ENCODE measurements at regions not wholly inside any gene's neighbourhood (a gene's known extent, or its start where the extent isn't known, plus 50 kb on each side); places are given as distances from the start of the nearest gene placed in this dataset.

GRCh38 chr6:14401246-14401645 lies 283.7 kb downstream of the CD83 start:
- H3K4me1 Mint-ChIP-seq (ENCODE audit: low read depth, unreplicated experiment) = peaks cover 22% of the 10 kb centered on the region
- peaks cover 16% of the 10 kb centered on the region for H3K36me3 Mint-ChIP-seq (ENCODE audit: unreplicated experiment)
- H3K4me3 Mint-ChIP-seq (ENCODE audit: unreplicated experiment) = no peak overlapping the region
- peaks cover 4% of the 10 kb centered on the region for H3K27me3 Mint-ChIP-seq (ENCODE audit: unreplicated experiment)
- no peak overlapping the region for H3K27ac Mint-ChIP-seq (ENCODE audit: unreplicated experiment)
- DNase-seq = no peak
- no peak for TF ChIP-seq CTCF (IDR thresholded peaks at IDR 0.05; ENCODE audit: partially characterized antibody, unreplicated experiment)
- H3K9me3 Mint-ChIP-seq (ENCODE audit: unreplicated experiment) = peaks cover 2% of the 10 kb centered on the region

GRCh38 chr6:14406614-14407331 lies 289.2 kb downstream of the CD83 start:
- no peak for TF ChIP-seq CTCF (IDR thresholded peaks at IDR 0.05; ENCODE audit: partially characterized antibody, unreplicated experiment)
- H3K4me3 Mint-ChIP-seq (ENCODE audit: unreplicated experiment) = peak overlapping the region; percentile 36
- no peak for DNase-seq
- H3K27ac Mint-ChIP-seq (ENCODE audit: unreplicated experiment) = peak overlapping the region; percentile 75
- peaks cover 5% of the 10 kb centered on the region for H3K9me3 Mint-ChIP-seq (ENCODE audit: unreplicated experiment)
- H3K27me3 Mint-ChIP-seq (ENCODE audit: unreplicated experiment) = peaks cover 7% of the 10 kb centered on the region
- peaks cover 8% of the 10 kb centered on the region for H3K36me3 Mint-ChIP-seq (ENCODE audit: unreplicated experiment)
- H3K4me1 Mint-ChIP-seq (ENCODE audit: low read depth, unreplicated experiment) = peaks cover 30% of the 10 kb centered on the region

- H3K4me3 Mint-ChIP-seq (ENCODE audit: unreplicated experiment) = no peak overlapping the region
- DNase-seq = no peak
- TF ChIP-seq CTCF (IDR thresholded peaks at IDR 0.05; ENCODE audit: partially characterized antibody, unreplicated experiment) = no peak
- H3K9me3 Mint-ChIP-seq (ENCODE audit: unreplicated experiment) = peaks cover 3% of the 10 kb centered on the region
- peaks cover 7% of the 10 kb centered on the region for H3K27me3 Mint-ChIP-seq (ENCODE audit: unreplicated experiment)
- peaks cover 8% of the 10 kb centered on the region for H3K36me3 Mint-ChIP-seq (ENCODE audit: unreplicated experiment)
- no peak overlapping the region for H3K27ac Mint-ChIP-seq (ENCODE audit: unreplicated experiment)
- peaks cover 30% of the 10 kb centered on the region for H3K4me1 Mint-ChIP-seq (ENCODE audit: low read depth, unreplicated experiment)
Measured at GRCh38 chr6:14408446-14408845, 290.9 kb downstream of the CD83 start.

DNA sequence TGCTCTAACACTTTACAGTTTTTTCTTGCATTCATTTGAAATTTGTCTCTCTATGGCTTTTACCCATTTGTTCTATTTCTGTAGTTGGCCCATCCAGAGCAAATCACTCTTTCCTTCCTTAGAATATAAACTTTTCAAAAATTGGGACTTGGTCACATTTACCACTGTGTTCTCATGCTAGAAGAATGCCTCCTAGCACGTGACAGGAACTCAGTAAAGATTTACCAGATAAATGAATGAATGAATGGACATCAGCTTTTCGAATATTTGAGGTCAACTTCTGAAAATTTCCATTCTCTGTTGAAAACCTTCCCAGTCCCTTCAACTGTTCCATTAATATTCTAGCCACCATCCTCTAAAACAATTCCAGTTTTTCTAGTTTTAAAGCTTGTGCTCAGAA lies 294.5 kb downstream of the CD83 start:
- no peak overlapping the region for H3K27ac Mint-ChIP-seq (ENCODE audit: unreplicated experiment)

More for the DNA sequence above, 294.5 kb downstream of the CD83 start:
- H3K4me3 Mint-ChIP-seq (ENCODE audit: unreplicated experiment) = no peak overlapping the region
- peaks cover 10% of the 10 kb centered on the region for H3K4me1 Mint-ChIP-seq (ENCODE audit: low read depth, unreplicated experiment)
- peaks cover 1% of the 10 kb centered on the region for H3K9me3 Mint-ChIP-seq (ENCODE audit: unreplicated experiment)
- no peak for DNase-seq
- no peaks in the 10 kb centered on the region for H3K36me3 Mint-ChIP-seq (ENCODE audit: unreplicated experiment)
- H3K27me3 Mint-ChIP-seq (ENCODE audit: unreplicated experiment) = peaks cover 3% of the 10 kb centered on the region
- no peak for TF ChIP-seq CTCF (IDR thresholded peaks at IDR 0.05; ENCODE audit: partially characterized antibody, unreplicated experiment)

Data from glutamatergic neuron (in vitro differentiated cells).